ENCODE measurements at regions not wholly inside any gene's neighbourhood (a gene's known extent, or its start where the extent isn't known, plus 50 kb on each side); places are given as distances from the start of the nearest gene placed in this dataset.

- TF ChIP-seq CTCF (IDR thresholded peaks at IDR 0.05) (no peak), POLR2A (IDR thresholded peaks at IDR 0.05) (no peak)
Measured at GRCh38 chr2:144239726-144240125, 280.2 kb downstream of the ZEB2 start.
